GM18499 (cell line): ENCODE measurements at regions not wholly inside any gene's neighbourhood (a gene's known extent, or its start where the extent isn't known, plus 50 kb on each side); places are given as distances from the start of the nearest gene placed in this dataset.
"Not testable (repeated sequence)": the region's sequence is repeated elsewhere in the genome, so short reads cannot be mapped to it uniquely, and the experiment has no call there.

Experiments
- ATAC-seq: cut with Tn5 transposase; IDR thresholded peaks from one replicate; pipeline ENCODE4 v1.9.1; 2021; ENCODE audit warnings: moderate number of reproducible peaks; ENCODE audit not compliant: insufficient read depth, unreplicated experiment

DNA sequence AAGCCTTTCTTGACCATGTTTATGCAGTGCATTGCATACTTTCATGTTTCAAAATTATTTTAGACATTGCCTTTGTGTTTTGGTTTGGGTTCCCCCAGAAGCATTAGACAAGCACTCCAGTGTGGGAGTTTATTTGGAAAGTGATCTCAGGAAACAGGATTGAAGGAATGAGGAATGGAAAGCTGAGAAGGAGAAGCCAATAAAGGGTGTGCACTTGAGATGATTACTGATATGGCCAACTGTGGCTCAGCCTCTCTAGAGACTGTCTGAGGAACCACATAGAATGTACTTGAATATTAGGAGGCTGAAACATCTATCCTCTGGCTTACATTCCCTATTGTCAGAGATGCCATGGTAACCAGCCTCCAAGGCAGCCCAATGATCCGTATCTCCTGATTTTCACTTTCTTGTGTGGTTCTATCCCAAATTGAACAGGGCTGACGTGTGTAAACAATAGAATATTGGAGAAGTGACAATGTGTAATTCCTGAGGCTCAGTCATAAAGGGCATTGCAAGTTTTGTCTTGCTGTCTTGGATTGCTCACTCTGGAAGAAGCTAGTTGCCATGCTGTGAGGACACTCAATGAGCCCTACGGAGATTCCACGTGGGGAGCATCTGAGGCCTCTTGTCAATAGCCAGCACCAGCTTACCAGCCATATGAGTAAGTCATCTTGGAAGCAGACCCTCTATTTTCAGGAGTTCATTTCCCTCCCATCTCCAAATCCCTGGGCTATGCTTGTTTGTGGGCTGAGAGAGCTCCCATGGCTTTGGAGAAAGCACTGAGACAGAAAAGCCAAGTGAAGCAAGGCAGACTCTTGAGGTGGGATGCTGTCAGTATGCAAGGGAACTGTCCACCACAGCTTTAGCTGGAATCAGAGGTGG is 84.7 kb downstream of the SCN11A start:
- no peak for ATAC-seq

DNA sequence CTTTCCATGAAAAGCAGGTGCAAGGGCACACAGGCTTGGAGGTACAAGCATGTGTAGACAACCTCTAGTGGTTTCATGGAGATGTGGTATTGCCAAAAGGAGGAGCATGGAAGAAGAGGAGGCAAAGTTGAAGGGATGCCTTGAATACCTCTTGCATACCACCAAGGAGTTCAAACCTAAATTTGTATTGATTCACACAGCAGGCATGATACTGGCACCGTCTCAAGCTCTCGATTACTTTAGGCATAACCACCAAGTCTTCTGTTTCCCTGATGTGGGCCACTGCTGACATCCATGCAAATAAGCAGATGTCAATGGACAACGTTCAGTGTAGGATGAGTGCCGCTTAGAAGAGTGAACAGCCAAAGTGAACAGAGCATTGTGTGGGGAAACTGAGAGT is 87.1 kb downstream of the SCN11A start:
- ATAC-seq, result no peak

DNA sequence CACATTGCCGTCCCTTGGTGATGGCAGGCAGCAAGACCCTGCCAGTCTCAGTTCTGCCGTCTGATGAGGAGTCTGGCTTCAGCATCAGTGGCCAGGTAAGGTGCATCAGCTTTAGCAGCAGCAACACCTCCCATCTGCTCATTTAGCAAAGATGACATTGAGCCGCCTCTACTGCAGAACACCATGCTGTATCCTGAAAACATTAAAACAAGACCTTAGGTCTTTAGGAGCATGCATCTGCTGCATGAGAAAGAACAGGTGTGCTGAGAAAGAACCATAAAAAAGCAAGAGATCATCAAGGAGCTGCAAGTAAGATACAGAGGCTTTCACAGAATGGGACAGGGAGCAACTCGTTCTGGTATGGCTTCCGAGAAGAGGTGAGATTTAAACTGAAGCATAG is 87.5 kb downstream of the SCN11A start:
- no peak for ATAC-seq

DNA sequence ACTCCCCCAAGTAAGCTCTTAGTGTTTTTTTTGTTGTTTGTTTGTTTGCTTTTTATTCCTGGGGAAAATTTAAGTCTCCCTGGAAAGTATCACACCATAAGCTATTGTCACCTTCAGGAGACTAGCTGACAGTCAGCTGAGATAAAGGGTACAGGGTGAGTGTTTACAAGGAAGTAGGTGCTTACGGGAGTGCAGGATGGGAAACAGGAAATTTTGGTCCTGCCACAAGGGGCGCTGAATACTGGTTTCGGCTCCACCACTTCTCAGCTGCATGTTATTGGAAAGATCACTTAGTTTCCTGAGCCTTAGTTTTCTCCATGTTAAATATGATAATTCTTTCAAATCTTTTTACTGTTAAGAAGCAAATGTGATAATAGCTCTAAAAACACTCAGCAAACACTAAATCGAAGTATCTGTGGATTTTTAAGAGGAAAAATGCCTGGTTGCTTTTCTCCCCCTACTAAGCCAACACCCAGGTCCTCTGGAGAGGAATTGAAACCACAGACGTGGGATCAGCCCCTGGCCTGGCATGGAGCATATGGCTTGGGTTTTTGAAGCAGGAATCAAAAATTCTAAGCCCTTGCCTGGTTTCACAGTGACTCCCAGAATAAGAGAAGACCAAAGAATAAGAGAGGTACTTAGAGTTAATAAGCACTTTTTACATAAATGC is 90.7 kb downstream of the SCN11A start:
- ATAC-seq, result no peak

DNA sequence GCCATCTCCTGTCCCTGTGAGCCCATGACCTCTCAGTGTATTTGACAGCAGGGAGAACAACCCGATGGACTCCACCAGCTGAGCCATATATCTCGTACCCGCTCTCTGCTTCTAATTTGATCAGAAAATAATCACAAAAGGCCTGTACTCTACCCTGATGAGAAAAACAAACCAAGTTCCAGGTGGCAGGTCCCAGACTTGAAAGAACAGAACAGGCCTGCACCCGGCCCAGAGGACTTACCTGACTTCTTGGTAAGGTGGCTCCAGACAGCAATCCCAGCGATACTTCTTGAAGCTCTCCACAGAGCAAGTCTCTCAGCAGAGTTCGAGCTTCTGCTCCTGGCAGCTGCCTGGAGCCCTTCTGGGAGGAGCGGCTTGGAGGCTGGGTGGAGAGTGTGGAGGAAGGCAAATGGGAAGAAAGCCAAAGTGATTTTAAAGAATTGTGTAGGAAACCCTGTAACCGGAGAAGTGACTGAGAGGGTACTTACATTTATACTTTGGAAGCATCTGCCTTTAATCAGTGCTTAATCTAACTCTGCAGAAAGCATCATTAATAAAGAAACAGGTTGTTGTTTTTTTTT is 91.6 kb downstream of the SCN11A start:
- ATAC-seq, result no peak

DNA sequence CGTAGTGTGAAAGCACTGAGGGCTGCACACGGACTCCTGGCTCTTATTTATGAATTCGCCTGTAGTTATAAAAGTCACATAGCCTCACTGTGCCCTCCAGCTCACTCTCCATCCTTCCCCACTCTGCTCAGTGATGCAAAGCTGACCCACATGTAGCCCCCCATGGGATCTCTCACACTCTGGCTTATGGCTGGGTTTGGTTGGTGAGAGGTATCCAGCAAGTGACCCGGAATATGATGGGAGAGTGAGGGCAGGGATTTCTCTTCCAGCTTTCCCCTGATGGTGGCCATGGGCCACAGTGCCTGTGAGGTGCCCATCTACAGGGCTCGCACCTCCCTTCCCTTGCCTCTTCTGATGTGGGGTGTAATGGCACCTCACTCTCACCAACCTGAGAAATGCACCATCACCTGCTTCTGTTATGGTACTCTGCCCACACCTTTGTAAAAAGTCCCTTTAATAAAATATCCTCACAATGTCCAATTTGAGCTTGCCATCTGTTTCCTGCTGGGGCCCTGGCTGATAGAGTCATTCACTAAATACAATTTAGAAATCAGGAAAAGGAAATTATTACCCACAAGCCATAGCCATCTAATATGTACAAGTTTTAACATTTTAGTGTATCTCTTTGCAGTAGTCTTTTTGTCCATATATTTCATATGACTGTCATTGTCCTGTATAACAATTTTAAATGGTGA is 93.6 kb downstream of the SCN11A start:
- ATAC-seq, result no peak

DNA sequence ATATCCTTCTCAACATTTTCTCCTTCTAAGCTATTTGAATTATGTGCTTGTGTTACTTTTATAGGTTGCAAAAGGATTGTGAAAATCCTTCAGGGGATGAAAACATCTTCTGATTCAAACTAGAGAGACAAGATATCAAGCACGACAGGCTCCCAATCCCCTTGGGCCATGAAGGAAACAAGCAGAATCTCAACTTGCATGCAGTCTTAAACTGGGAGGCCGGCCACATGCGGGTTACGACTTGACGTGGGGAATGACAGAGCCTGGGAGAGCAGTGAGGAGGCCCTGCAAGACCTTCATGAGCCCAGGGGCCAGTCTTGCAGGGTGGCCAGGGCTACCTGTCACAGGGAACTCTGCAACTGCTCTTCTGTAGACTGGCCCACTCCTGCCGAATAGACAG is 94.4 kb downstream of the SCN11A start:
- no peak for ATAC-seq

DNA sequence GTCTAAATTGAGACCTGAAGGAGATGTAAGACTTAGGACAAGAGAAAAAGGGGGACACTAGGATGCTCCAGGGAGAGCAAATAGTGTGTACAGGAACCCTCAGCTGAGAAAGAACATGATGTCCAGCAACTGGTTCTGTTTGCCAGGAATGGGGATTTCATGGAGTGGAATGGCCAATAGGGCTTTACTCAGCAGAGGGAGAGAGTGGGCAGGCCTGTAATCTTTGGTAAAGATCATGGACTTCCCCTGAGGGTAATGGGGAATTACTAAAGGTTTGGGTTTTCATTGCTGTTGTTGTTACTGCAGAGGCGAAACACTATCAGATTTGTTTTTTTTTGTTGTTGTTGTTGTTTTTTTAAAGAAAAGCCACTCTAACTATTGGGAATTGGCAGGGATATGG is 99.0 kb downstream of the SCN11A start:
- ATAC-seq, result no peak

DNA sequence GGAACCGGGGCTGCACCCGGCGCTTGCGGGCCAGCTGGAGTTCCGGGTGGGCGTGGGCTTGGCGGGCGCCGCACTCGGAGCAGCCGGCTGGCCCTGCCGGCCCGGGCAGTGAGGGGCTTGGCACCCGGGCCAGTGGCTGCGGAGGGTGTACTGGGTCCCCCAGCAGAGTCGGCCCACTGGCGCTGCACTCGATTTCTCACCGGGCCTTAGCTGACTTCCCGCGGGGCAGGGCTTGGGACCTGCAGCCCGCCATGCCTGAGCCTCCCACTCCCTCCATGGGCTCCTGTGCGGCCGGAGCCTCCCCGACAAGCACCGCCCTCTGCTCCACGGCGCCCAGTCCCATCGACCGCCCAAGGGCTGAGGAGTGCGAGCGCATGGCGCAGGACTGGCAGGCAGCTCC is 100.6 kb downstream of the SCN11A start:
- ATAC-seq, result not testable (repeated sequence)

DNA sequence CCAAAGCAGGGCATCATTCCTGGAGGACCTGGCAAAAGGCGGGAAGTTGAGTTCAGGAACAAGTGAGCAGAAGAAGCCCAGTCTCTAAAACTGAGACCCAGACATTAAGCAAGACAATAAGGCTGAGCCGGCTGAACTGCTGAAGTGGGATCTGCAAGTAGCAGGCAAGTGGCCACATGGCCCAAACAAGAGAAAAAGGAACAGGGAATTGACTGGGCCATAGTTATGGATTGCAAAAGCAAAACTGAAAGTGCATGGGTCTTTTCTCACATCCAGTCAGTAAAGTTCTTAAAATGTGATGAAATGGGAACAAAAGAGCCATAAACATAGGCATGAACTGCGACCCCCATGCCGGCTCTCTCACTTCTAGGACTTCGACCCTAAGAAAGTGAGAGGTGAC is 101.2 kb downstream of the SCN11A start:
- no peak for ATAC-seq

DNA sequence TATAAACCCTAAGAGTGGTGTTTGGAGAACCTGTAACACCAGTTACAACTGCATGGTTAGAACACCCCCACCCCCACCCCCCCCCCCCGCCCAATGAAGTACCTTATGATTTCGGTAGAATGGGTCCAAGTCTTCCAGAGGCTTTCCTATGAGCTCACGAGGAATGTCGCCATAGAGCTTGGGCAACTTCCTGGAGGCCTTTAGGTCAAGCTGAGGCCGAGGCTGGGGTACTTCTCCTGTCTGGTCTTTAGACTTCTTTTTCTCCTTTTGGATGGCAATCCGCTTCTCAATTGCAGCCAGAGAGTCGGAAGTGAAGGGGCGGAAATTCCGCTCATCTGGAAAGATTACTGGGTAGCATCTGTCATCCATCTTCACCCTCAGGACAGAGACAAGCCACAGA is 101.8 kb downstream of the SCN11A start:
- no peak for ATAC-seq

DNA sequence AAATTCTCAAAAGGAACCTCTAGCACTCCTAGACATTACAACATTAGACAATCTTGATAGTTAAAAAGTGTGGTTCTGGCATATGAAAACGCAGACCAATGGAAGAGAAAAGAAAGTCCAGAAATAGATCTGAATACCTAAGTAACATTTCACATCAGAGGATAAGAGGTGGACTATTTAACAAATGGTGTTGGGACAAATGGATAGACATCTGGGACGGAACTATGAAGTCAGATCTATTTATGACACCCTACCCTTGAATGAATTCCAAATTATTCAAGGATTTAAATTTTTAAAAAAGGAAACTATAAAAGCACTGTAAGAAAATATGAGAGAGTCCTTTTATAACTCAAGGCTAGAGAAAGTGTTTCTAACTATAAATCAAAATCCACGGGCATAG is 111.3 kb downstream of the SCN11A start:
- ATAC-seq, result no peak

DNA sequence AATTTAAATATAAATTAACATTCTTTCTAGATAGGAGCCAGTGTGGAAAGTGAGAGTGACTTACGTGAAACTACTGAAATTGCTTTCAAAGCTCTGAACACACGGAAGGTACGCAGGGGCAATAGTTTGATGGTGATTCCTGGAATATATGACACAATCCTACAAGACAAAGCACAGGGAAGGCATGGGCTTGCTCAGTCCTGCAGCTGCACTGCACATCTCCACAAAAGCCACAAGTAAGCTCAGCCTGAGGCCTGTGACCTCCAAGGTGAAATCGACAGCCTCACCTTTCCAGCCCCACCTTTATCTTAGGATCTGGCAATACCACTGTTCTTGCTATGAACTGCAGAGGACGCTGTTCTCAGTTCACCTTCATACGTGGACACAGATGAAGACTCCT is 109.3 kb upstream of the SCN10A start:
- no peak for ATAC-seq

DNA sequence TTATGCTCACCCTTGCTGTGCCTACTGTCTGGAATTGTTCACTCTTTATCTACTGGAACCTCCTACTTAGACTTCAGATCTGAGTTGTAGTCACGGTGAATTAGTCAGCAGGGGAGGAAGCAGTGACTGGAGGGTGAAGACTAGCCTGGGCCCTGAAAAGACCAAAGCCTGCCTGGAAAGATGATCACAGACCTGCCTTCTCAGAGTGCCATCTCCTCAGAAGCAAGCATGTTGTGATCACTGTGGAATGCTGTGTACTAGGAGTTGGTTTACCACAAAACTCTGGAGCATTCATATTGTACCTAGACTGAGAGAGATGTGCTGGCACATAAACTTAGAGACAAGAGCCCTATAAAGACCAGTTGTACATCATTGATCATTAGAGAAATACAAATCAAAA is 100.7 kb upstream of the SCN10A start:
- no peak for ATAC-seq

DNA sequence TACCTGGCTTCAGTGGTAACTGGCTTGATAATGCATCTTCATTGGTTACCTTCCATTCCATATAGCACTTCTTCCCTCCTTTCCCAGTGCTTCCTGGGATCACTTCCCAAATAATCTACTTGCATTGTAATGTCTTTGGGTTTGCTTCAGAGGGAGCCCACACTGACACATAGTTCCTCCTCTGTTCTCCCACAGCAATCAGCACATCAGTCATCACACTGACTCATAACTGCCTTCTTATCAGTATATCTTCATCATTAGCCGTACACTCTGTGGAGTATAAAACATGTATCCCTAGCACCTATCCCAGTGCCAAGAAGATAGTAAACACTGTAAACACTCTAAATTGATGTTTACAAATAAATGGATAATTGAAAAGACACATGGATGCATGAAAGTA is 91.4 kb upstream of the SCN10A start:
- no peak for ATAC-seq

DNA sequence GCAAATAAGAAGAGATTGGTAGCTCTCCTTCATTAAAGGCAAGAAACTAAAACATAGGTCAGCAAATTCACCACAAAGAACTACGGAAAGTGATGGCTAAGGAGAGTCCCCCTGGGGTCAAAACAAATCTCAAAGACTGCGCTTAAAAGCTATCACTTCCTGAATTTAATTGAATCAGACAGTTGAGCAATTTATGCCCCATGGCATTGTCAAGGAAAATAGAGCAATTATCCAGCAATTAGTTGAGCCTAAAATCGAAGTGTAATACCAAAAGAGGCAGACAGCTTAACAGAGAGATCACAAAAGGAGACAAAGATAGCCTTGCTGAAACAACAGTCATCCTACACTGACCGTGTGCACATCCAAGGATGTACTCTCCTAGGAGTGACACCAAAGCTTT is 74.4 kb upstream of the SCN10A start:
- ATAC-seq, result no peak

DNA sequence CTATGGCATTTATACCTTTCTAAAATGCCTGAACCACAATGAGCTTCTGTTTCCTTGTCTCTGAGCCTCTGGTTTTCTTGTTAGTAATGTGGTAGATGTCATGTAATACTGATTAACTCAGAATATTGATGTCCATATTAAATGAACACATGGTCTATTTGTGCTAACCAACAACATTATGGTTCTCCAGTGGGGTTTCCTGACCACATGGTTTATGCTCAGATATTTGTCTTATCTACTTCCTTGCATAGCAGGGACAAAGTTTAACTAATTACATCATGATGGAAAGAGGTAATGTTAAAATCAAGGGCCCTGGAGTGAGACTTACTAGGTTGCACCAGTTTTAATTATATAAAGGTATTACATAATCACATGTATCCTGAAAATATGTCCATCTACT is 62.6 kb upstream of the SCN10A start:
- no peak for ATAC-seq
